Urinary bladder (tissue), 3 donors: ENCODE measurements at regions not wholly inside any gene's neighbourhood (a gene's known extent, or its start where the extent isn't known, plus 50 kb on each side); places are given as distances from the start of the nearest gene placed in this dataset.

Experiments used
- DNase-seq: peaks from one replicate; pipeline ENCODE4 v3.0.0-alpha.2; 2015; ENCODE audit errors: extremely low spot score
- H3K27ac ChIP-seq: one replicate; pipeline ENCODE4 v1.5.1; 2013; ENCODE audit warnings: low read depth, mild to moderate bottlenecking, moderate library complexity
- H3K36me3 ChIP-seq: one replicate; pipeline ENCODE4 v1.6.1; 2013; ENCODE audit warnings: mild to moderate bottlenecking, moderate library complexity; ENCODE audit not compliant: insufficient read depth
- H3K4me1 ChIP-seq: one replicate; pipeline ENCODE4 v1.6.1; 2013; ENCODE audit warnings: mild to moderate bottlenecking, moderate library complexity; ENCODE audit not compliant: insufficient read depth
- H3K4me3 ChIP-seq: one replicate; pipeline ENCODE4 v1.5.1; 2013; ENCODE audit warnings: low read depth, low read length
- WGBS: extraction: QIAGEN DNeasy Blood & Tissue Kit; methylation state at CpG from one replicate; pipeline ENCODE4 v1.1.7; 2013; 5-methylcytosine and 5-hydroxymethylcytosine counted together
- donor health status: healthy with polysubstance abuse.
- donor health status: healthy.

GRCh38 chr6:168369786-168370185, 50.2 kb upstream of the DACT2 start:
- H3K4me3 ChIP-seq: no peak overlapping the region
- WGBS: 85% methylated on average over 13 of the region's 13 CpGs
- no peaks in the 10 kb centered on the region for H3K36me3 ChIP-seq
- H3K27ac ChIP-seq: no peak overlapping the region
- H3K4me1 ChIP-seq: no peaks in the 10 kb centered on the region
- no peak for DNase-seq

- WGBS: 57% methylated on average over 43 of the region's 43 CpGs
- H3K4me3 ChIP-seq: no peak overlapping the region
- no peak overlapping the region for H3K27ac ChIP-seq
- H3K4me1 ChIP-seq: no peaks in the 10 kb centered on the region
- no peak for DNase-seq
- no peaks in the 10 kb centered on the region for H3K36me3 ChIP-seq
Observed at GRCh38 chr6:168370310-168370991, 50.9 kb upstream of the DACT2 start.

- WGBS: 90% methylated on average over 11 of the region's 11 CpGs
- H3K36me3 ChIP-seq: no peaks in the 10 kb centered on the region
- no peak overlapping the region for H3K27ac ChIP-seq
- DNase-seq: no peak
- H3K4me1 ChIP-seq: no peaks in the 10 kb centered on the region
- H3K4me3 ChIP-seq: no peak overlapping the region
Observed at GRCh38 chr6:168371185-168371584, 51.6 kb upstream of the DACT2 start.

GRCh38 chr6:168371618-168371980, 52.0 kb upstream of the DACT2 start:
- H3K4me1 ChIP-seq: no peaks in the 10 kb centered on the region
- no peaks in the 10 kb centered on the region for H3K36me3 ChIP-seq
- H3K4me3 ChIP-seq: no peak overlapping the region
- no peak for DNase-seq
- no peak overlapping the region for H3K27ac ChIP-seq
- WGBS: 95% methylated on average over 6 of the region's 6 CpGs

- H3K27ac ChIP-seq: no peak overlapping the region
- H3K4me3 ChIP-seq: no peak overlapping the region
- no peaks in the 10 kb centered on the region for H3K4me1 ChIP-seq
- DNase-seq: no peak
- H3K36me3 ChIP-seq: no peaks in the 10 kb centered on the region
- 98% methylated on average over 21 of the region's 21 CpGs for WGBS
Observed at GRCh38 chr6:168371981-168372711, 52.6 kb upstream of the DACT2 start.

- Histone ChIP-seq H3K36me3 (no peaks in the 10 kb centered on the region), H3K27ac (no peak overlapping the region), H3K4me3 (no peak overlapping the region), H3K4me1 (no peaks in the 10 kb centered on the region)
- DNase-seq: no peak
- 87% methylated on average over 16 of the region's 16 CpGs for WGBS
Observed at GRCh38 chr6:168372889-168373288, 53.3 kb upstream of the DACT2 start.

- DNase-seq: no peak
- no peak overlapping the region for H3K4me3 ChIP-seq
- H3K36me3 ChIP-seq: no peaks in the 10 kb centered on the region
- 95% methylated on average over 7 of the region's 7 CpGs for WGBS
- no peak overlapping the region for H3K27ac ChIP-seq
- no peaks in the 10 kb centered on the region for H3K4me1 ChIP-seq
Observed at GRCh38 chr6:168373389-168373788, 53.8 kb upstream of the DACT2 start.

- Histone ChIP-seq H3K36me3 (no peaks in the 10 kb centered on the region), H3K27ac (no peak overlapping the region), H3K4me1 (no peaks in the 10 kb centered on the region), H3K4me3 (no peak overlapping the region)
- 90% methylated on average over 13 of the region's 13 CpGs for WGBS
- no peak for DNase-seq
Observed at GRCh38 chr6:168374051-168374502, 54.5 kb upstream of the DACT2 start.

GRCh38 chr6:168374541-168375071, 55.0 kb upstream of the DACT2 start:
- Histone ChIP-seq H3K36me3 (no peaks in the 10 kb centered on the region), H3K27ac (no peak overlapping the region), H3K4me3 (no peak overlapping the region), H3K4me1 (no peaks in the 10 kb centered on the region)
- WGBS: 95% methylated on average over 15 of the region's 15 CpGs
- DNase-seq: no peak

- Histone ChIP-seq H3K4me1 (no peaks in the 10 kb centered on the region), H3K4me3 (no peak overlapping the region), H3K27ac (no peak overlapping the region), H3K36me3 (no peaks in the 10 kb centered on the region)
- 95% methylated on average over 9 of the region's 9 CpGs for WGBS
- DNase-seq: no peak
Observed at GRCh38 chr6:168376120-168376519, 56.5 kb upstream of the DACT2 start.

GRCh38 chr6:168376811-168377483, 57.4 kb upstream of the DACT2 start:
- no peak overlapping the region for H3K27ac ChIP-seq
- H3K4me1 ChIP-seq: no peaks in the 10 kb centered on the region
- H3K36me3 ChIP-seq: no peaks in the 10 kb centered on the region
- H3K4me3 ChIP-seq: no peak overlapping the region
- no peak for DNase-seq
- WGBS: 83% methylated on average over 19 of the region's 19 CpGs

- no peak overlapping the region for H3K27ac ChIP-seq
- no peak for DNase-seq
- H3K4me3 ChIP-seq: no peak overlapping the region
Observed at GRCh38 chr6:168377484-168377855, 57.9 kb upstream of the DACT2 start.

GRCh38 chr6:168377856-168378832, 58.6 kb upstream of the DACT2 start:
- no peak for DNase-seq
- 89% methylated on average over 28 of the region's 28 CpGs for WGBS
- Histone ChIP-seq H3K36me3 (no peaks in the 10 kb centered on the region), H3K4me1 (no peaks in the 10 kb centered on the region), H3K27ac (no peak overlapping the region), H3K4me3 (no peak overlapping the region)

More at GRCh38 chr6:168377484-168377855, 57.9 kb upstream of the DACT2 start:
- 62% methylated on average over 17 of the region's 17 CpGs for WGBS
- H3K4me1 ChIP-seq: no peaks in the 10 kb centered on the region
- no peaks in the 10 kb centered on the region for H3K36me3 ChIP-seq
